ENCODE measurements at regions not wholly inside any gene's neighbourhood (a gene's known extent, or its start where the extent isn't known, plus 50 kb on each side); places are given as distances from the start of the nearest gene placed in this dataset.

DNA sequence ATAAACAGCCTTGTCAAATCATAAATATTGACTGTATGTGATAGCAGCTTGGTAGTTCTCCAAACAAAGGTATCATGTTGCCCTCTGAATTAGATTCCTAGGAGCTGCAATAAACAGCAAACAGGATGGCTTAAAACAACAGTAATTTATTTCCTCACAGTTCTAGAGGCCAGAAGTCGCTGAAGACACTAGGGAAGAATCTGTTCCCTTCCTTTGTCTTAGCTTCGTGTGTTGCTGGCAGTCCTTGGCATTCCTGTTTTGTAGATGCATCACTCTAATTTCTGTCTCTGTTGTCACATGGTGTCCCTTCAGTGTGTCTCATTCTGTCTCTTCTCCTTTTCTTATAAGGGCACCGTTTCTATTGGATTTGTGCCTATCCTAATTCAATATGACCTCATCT is 679.3 kb downstream of the OTOL1 start (continued):
- TF ChIP-seq, protein P1, sequence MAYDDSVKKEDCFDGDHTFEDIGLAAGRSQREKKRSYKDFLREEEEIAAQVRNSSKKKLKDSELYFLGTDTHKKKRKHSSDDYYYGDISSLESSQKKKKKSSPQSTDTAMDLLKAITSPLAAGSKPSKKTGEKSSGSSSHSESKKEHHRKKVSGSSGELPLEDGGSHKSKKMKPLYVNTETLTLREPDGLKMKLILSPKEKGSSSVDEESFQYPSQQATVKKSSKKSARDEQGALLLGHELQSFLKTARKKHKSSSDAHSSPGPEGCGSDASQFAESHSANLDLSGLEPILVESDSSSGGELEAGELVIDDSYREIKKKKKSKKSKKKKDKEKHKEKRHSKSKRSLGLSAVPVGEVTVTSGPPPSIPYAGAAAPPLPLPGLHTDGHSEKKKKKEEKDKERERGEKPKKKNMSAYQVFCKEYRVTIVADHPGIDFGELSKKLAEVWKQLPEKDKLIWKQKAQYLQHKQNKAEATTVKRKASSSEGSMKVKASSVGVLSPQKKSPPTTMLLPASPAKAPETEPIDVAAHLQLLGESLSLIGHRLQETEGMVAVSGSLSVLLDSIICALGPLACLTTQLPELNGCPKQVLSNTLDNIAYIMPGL (CRISPR knock-in tag; IDR thresholded peaks at IDR 0.05): no peak

DNA sequence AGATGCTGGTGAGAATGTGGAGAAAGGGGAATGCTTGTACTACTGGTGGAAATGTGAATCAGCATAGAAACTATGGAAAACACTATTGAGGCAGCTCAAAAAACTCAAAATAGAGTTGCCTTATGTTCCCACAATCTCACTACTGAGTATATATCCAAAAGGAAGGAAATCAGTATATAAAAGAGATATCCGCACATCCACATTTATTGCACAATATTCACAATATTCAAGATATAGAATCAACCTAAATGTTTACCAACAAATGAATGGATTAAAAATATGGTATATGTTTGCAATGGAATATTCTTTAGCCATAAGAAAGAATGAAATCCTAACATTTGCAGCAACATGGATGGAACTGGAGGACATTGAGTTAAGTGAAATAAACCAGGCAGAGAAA is 686.8 kb downstream of the OTOL1 start:
- no TSS peak for BruUV-seq (replicated peaks)
- H3K27ac ChIP-seq (ENCODE audit: extremely low read depth, low read depth, low read length): no peak overlapping the region
- intact Hi-C loops (cut with micrococcal nuclease) (no loop called here), in situ Hi-C loops (cut with MboI) (no loop called here)
- 0% methylated on average over 1 of the region's 1 CpG for WGBS (ENCODE audit: insufficient coverage, low coverage, missing lambda C conversion rate)
- ChIA-PET POLR2A (no interaction called here), CTCF (ENCODE audit: low intra/inter-chr PET ratio) (no interaction called here)
- no peaks in the 10 kb centered on the region for H3K4me1 ChIP-seq (replicated peaks in 1 of 2; ENCODE audit: control insufficient read depth in 2 of 2, insufficient read depth in 2 of 2, low read length in 2 of 2)
- no peaks in the 10 kb centered on the region for H3K36me3 ChIP-seq (ENCODE audit: control insufficient read depth, insufficient read depth, low read length)
- H3K9ac ChIP-seq (ENCODE audit: insufficient read depth in 1 of 2, low read depth in 2 of 2, low read length in 2 of 2): no peak overlapping the region
- TF ChIP-seq DIDO1 (tag; IDR thresholded peaks at IDR 0.05; ENCODE audit: low read depth) (no peak), ZNF77 (CRISPR knock-in tag; IDR thresholded peaks at IDR 0.05) (no peak), MCM3 (IDR thresholded peaks at IDR 0.05) (no peak), TCF7L2 (IDR thresholded peaks at IDR 0.05; ENCODE audit: low read depth, low read length) (no peak), EZH2 (IDR thresholded peaks at IDR 0.05; ENCODE audit: borderline replicate concordance, low read depth, low read length) (no peak), CEBPG (CRISPR knock-in tag; IDR thresholded peaks at IDR 0.05) (no peak), CEBPG (tag; conservative IDR thresholded peaks at IDR 0.05 in 1 of 2, IDR thresholded peaks at IDR 0.05 in 1 of 2) (peak in 1 of 2 experiments; percentile 53; a peak in 1 of 4 replicates)
- H3K9me3 ChIP-seq (replicated peaks; ENCODE audit: control insufficient read depth, insufficient read depth, low read depth, low read length): peaks cover 2% of the 10 kb centered on the region; the same call in 1 of the 2 replicates
- no peak for FAIRE-seq
- ATAC-seq: no peak
- no peaks in the 10 kb centered on the region for H4K20me1 ChIP-seq (replicated peaks; ENCODE audit: control insufficient read depth, insufficient read depth, low read length)
- H2AFZ ChIP-seq (ENCODE audit: low read depth, low read length): no peak overlapping the region
- no peaks in the 10 kb centered on the region for H3K9me1 ChIP-seq (ENCODE audit: control insufficient read depth, insufficient read depth, low read length)
- no peak for DNase-seq (ENCODE audit: extremely low read depth in 1 of 4, low spot score in 3 of 4)
- H3K79me2 ChIP-seq (ENCODE audit: control insufficient read depth, insufficient read depth, low read length): no peaks in the 10 kb centered on the region
- H3K4me2 ChIP-seq (ENCODE audit: insufficient read depth, low read length): no peak overlapping the region
- no peaks in the 10 kb centered on the region for H3K27me3 ChIP-seq (ENCODE audit: control insufficient read depth in 2 of 2, insufficient read depth in 2 of 2, low read length in 2 of 2)
- no peak overlapping the region for H3K4me3 ChIP-seq
